HG02885 (cell line): ENCODE measurements at regions not wholly inside any gene's neighbourhood (a gene's known extent, or its start where the extent isn't known, plus 50 kb on each side); places are given as distances from the start of the nearest gene placed in this dataset.
"Not testable (repeated sequence)": the region's sequence is repeated elsewhere in the genome, so short reads cannot be mapped to it uniquely, and the experiment has no call there.

Source experiments
- ATAC-seq: cut with Tn5 transposase; IDR thresholded peaks from one replicate; pipeline ENCODE4 v1.9.1; 2021; ENCODE audit warnings: mild to moderate bottlenecking; ENCODE audit not compliant: unreplicated experiment, poor library complexity

DNA sequence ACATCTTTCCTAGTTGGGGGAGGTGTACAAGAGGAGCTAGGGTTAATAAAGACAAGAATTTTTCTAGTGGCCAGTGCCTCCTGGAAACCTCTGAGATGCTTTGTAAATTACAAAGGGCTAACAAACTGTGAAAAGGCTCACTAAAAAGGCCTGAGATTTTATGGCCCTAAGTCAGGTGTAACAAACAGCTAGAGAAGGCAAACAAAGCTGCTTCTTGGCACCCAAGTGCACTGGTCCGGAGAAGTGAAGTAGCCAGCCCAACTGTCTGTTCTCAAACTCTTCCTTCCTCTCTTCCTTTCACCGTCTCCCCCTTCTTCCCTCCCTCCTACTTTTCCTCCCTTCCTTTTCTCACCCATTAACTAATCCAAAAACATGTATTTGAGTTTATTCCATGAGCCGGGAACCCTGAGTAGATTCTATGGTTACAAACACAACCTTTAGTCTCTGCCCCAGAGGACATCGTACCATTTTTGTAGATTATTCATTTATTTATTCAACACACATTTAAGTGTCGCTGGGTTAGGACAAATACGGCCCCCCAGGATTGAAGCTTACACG is 143.4 kb upstream of the PCGF5 start:
- no peak for ATAC-seq

- no peak for ATAC-seq
Measured at GRCh38 chr10:91077549-91078071, 142.9 kb upstream of the PCGF5 start.

DNA sequence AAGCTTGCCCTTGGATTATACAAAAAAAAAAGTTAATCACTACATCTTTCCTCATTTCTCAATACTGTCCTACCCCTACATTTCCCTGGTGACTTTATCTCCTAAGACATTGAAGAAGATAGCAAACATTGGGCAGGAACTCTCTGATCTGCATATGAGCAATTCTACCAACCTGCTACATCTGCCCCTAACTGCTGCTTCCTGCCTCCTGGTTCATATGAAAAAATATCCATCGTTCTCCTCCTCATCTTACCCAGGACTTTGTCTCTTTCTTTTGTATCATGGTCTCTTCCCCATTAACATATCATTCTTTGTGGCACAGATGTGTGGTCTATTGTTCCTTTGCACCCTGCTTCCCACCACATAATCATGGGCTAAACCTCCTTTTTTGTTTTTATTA is 139.7 kb upstream of the PCGF5 start:
- no peak for ATAC-seq

DNA sequence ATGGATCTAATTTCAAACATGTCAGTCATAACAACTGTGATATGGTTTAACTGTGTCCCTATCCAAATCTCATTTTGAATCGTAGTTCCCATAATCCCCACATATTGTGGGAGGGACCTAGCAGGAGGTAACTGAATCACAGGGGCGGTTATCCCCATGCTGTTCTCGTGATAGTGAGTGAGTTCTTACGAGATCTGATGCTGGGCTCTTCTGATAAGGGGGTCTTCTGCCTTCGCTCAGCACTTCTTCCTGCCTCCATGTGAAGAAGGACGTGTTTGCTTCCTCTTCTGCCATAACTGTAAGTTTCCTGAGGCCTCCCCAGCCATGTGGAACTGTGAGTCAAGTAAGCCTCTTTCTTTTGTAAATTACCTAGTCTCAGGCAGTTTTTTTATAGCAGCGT is 138.0 kb upstream of the PCGF5 start:
- no peak for ATAC-seq

- ATAC-seq: no peak
Measured at GRCh38 chr10:91088300-91089140, 131.9 kb upstream of the PCGF5 start.

GRCh38 chr10:91090761-91091529 is 129.5 kb upstream of the PCGF5 start:
- ATAC-seq: no peak

GRCh38 chr10:91091780-91092179 is 128.7 kb upstream of the PCGF5 start:
- no peak for ATAC-seq

- no peak for ATAC-seq
Measured at GRCh38 chr10:91096274-91096673, 124.2 kb upstream of the PCGF5 start.

- ATAC-seq: no peak
Measured at GRCh38 chr10:91097313-91097712, 123.2 kb upstream of the PCGF5 start.

DNA sequence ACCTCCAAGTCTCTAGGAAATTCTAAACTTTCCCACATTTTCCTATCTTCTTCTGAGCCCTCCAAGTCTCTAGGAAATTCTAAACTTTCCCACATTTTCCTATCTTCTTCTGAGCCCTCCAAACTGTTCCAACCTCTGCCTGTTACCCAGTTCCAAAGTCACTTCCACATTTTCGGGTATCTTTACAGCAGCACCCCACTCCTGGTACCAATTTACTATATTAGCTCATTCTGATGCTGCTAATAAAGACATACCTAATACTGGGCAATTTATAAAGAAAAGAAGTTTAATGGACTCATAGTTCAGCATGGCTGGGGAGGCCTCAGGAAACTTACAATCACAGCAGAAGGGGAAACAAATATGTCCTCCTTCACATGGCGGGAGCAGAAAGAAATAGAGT is 122.4 kb upstream of the PCGF5 start:
- not testable (repeated sequence) for ATAC-seq

DNA sequence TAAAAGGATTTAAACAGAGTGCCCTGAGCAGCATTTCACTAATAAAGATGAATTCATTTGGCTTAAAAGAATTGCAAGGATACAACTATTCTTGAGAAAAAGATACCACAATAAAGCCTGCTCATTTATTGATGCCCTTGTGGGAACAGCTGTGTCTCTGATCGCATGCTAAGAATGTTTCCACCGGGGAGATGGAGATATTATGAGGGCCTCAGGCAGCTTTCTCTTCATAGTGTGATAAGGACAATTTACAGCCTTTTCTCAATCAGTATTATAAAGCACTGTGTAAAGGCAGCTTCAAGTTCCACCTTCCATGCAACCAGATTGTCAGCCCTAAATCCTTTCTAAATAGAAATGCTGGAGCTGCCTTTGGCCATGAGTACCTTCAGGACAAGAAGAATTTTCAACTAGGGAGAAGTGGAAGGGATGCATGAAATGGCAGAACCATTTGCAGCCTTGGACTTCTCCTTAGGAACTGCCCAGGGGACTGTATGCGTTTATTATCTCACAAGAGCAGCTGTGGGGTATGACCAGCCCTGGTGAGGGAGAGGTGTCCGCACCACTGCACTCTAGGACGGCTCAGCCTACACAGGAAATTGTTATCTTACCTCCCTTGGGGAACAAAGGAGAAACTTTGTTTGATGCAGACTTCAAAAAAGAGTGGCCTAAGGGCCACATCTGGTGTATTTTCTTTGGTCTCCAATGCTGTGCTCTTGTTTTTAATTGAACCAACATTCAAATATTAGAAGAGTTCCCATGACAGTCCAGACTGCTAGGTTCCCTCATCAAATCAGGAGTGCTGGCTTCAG is 116.9 kb upstream of the PCGF5 start:
- peak; percentile 69 for ATAC-seq

GRCh38 chr10:91104193-91105041 is 116.0 kb upstream of the PCGF5 start:
- ATAC-seq: peak; percentile 40

DNA sequence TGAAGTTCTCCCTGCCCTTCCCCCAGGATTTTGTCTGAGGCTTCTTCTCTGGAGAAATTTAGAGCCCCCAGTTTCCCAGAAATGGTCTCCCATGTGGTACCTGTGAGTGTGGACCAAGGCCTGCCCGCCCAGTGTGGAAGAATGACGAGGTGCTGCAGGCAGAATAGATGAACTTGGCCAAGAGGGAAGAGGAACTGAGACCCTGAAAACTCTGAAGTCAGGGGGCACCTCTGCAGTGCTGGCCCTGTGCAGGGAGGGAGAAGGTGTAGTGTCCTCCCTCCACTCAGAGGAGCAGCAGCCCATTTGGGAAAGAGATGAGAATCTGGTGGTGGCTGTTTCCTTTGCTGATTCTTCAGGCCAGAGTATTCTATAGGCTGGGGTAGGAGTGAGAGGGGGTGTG is 115.2 kb upstream of the PCGF5 start:
- ATAC-seq: peak; percentile 29

GRCh38 chr10:91108820-91109219 is 111.6 kb upstream of the PCGF5 start:
- ATAC-seq: no peak

DNA sequence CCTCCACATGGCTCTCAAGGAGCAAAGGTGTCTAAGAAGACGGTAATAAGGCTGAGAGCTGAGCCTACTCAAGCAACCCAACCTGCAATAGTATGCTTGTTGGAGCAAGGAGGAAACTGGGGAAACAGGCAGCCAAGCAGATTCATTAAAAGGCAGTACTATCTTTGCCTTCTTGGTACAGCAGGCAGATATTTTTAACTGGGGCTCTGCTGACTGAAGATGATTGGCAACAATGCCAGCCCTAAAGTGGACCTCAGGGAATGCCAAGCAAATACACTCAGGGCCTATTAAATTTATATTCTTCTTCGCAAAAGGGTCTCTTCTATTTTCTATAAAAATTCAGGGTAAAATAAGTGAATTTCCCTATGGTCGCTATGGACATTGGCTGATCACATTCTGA is 109.4 kb upstream of the PCGF5 start:
- ATAC-seq: no peak

GRCh38 chr10:91115618-91116390 is 104.7 kb upstream of the PCGF5 start:
- ATAC-seq: no peak

GRCh38 chr10:91117505-91117904 is 103.0 kb upstream of the PCGF5 start:
- no peak for ATAC-seq

GRCh38 chr10:91120348-91120747 is 100.1 kb upstream of the PCGF5 start:
- no peak for ATAC-seq

GRCh38 chr10:91123261-91123660 is 97.2 kb upstream of the PCGF5 start:
- ATAC-seq: no peak
